ENCODE measurements at regions not wholly inside any gene's neighbourhood (a gene's known extent, or its start where the extent isn't known, plus 50 kb on each side); places are given as distances from the start of the nearest gene placed in this dataset.

DNA sequence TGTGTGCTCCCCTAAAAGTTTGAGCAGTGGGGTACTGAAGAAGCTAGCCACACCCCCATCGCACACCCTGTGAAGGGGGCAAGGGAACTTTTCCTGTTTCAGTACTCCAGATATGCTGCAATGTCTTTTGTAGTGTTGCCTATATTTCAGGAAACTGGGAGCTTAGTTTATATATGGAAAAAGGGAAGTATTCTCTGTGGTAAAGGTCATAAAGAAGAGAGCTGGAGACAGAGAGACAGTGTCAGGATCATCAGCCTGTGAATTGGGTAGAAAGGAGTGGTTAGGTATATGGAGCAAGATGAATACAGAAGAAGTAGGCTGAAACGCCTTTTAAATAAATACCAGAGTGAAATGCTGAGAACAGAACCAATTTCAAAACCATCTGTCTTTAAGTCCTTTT lies 82.2 kb upstream of the C9orf72 start:
- no peak for TF ChIP-seq CTCF (IDR thresholded peaks at IDR 0.05)
- no peak for TF ChIP-seq POLR2A (IDR thresholded peaks at IDR 0.05)

Measured in right lobe of liver (tissue), 4 donors.